Neural progenitor cell (in vitro differentiated cells): ENCODE measurements at regions not wholly inside any gene's neighbourhood (a gene's known extent, or its start where the extent isn't known, plus 50 kb on each side); places are given as distances from the start of the nearest gene placed in this dataset.

Source experiments
- DNase-seq: peaks from one replicate; pipeline ENCODE4 v3.0.0-alpha.2; 2016; ENCODE audit warnings: low spot score
- H2AFZ ChIP-seq: fragments of 200-600 bp; sonication (generic); replicated peaks from 2 replicates; pipeline ENCODE4 v1.6.1; 2016; ENCODE audit warnings: antibody characterized with exemption
- H3F3A ChIP-seq: fragments of 200-600 bp; sonication (generic); 2 replicates; pipeline ENCODE4 v1.6.1; 2016; ENCODE audit warnings: antibody characterized with exemption, low read depth
- H3K27ac ChIP-seq: fragments of 200-600 bp; sonication (generic); 2 replicates; pipeline ENCODE4 v1.5.1; 2016; ENCODE audit warnings: mild to moderate bottlenecking
- H3K27me3 ChIP-seq: fragments of 200-600 bp; sonication (generic); 2 replicates; pipeline ENCODE4 v1.6.1; 2016; ENCODE audit warnings: mild to moderate bottlenecking, moderate library complexity
- H3K36me3 ChIP-seq: fragments of 200-600 bp; sonication (generic); 2 replicates; pipeline ENCODE4 v1.5.1; 2016
- H3K4me1 ChIP-seq: fragments of 200-600 bp; sonication (generic); 2 replicates; pipeline ENCODE4 v1.6.1; 2016; ENCODE audit warnings: mixed run types
- H3K4me2 ChIP-seq: fragments of 200-600 bp; sonication (generic); 2 replicates; pipeline ENCODE4 v1.6.1; 2016
- H3K4me3 ChIP-seq: fragments of 200-600 bp; sonication (generic); 2 replicates; pipeline ENCODE4 v1.5.1; 2016
- H3K79me2 ChIP-seq: fragments of 200-600 bp; sonication (generic); 2 replicates; pipeline ENCODE4 v1.6.1; 2016; ENCODE audit warnings: low read depth
- H3K9ac ChIP-seq: fragments of 200-600 bp; sonication (generic); 2 replicates; pipeline ENCODE4 v1.6.1; 2016
- H3K9me3 ChIP-seq: fragments of 200-600 bp; sonication (generic); 2 replicates; pipeline ENCODE4 v1.5.1; 2016; ENCODE audit warnings: low read depth
- H4K20me1 ChIP-seq: fragments of 200-600 bp; sonication (generic); 2 replicates; pipeline ENCODE4 v1.6.1; 2016; ENCODE audit warnings: low read depth
- H3K27ac Mint-ChIP-seq: 3 replicates; pipeline ENCODE4 v1.8.0; 2021; ENCODE audit warnings: mixed read lengths
- H3K27me3 Mint-ChIP-seq: 2 replicates; pipeline ENCODE4 v1.8.0; 2022; ENCODE audit warnings: low read depth, mild to moderate bottlenecking, inconsistent platforms, moderate library complexity, mixed read lengths; ENCODE audit not compliant: insufficient read depth
- H3K36me3 Mint-ChIP-seq: 3 replicates; pipeline ENCODE4 v1.8.0; 2021; ENCODE audit warnings: mixed read lengths
- H3K4me1 Mint-ChIP-seq: 3 replicates; pipeline ENCODE4 v1.8.0; 2021; ENCODE audit warnings: mixed read lengths
- H3K4me3 Mint-ChIP-seq: 3 replicates; pipeline ENCODE4 v1.8.0; 2021; ENCODE audit warnings: mild to moderate bottlenecking, moderate library complexity, mixed read lengths
- H3K9me3 Mint-ChIP-seq: 3 replicates; pipeline ENCODE4 v1.8.0; 2020; ENCODE audit warnings: mixed read lengths
- EZH2 ChIP-seq: fragments of 200-600 bp; sonication (generic); IDR thresholded peaks from 2 replicates; pipeline ENCODE4 v1.6.1; 2017; ENCODE audit warnings: antibody characterized with exemption, mild to moderate bottlenecking, moderate library complexity
- EZH2phosphoT487 ChIP-seq: fragments of 200-600 bp; sonication (generic); IDR thresholded peaks from 2 replicates; pipeline ENCODE4 v1.6.1; 2017; ENCODE audit warnings: antibody characterized with exemption
- TF ChIP-seq, protein P1 (sequence below): fragments of 200-600 bp; sonication (generic); IDR thresholded peaks from 2 replicates; pipeline ENCODE4 v1.5.1; 2017; ENCODE audit warnings: antibody characterized with exemption, mild to moderate bottlenecking

- Mint-ChIP-seq H3K27ac (no peak overlapping the region), H3K9me3 (no peaks in the 10 kb centered on the region), H3K4me3 (no peak overlapping the region), H3K27me3 (peaks cover 4% of the 10 kb centered on the region), H3K36me3 (no peaks in the 10 kb centered on the region), H3K4me1 (no peaks in the 10 kb centered on the region)
- H3K9ac ChIP-seq, result no peak overlapping the region
- H3K4me3 ChIP-seq, result no peak overlapping the region
- H3K4me2 ChIP-seq, result no peak overlapping the region
- no peaks in the 10 kb centered on the region for H3K9me3 ChIP-seq
- TF ChIP-seq EZH2phosphoT487, result no peak
- no peak for TF ChIP-seq EZH2
- TF ChIP-seq, protein P1, sequence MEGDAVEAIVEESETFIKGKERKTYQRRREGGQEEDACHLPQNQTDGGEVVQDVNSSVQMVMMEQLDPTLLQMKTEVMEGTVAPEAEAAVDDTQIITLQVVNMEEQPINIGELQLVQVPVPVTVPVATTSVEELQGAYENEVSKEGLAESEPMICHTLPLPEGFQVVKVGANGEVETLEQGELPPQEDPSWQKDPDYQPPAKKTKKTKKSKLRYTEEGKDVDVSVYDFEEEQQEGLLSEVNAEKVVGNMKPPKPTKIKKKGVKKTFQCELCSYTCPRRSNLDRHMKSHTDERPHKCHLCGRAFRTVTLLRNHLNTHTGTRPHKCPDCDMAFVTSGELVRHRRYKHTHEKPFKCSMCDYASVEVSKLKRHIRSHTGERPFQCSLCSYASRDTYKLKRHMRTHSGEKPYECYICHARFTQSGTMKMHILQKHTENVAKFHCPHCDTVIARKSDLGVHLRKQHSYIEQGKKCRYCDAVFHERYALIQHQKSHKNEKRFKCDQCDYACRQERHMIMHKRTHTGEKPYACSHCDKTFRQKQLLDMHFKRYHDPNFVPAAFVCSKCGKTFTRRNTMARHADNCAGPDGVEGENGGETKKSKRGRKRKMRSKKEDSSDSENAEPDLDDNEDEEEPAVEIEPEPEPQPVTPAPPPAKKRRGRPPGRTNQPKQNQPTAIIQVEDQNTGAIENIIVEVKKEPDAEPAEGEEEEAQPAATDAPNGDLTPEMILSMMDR, result no peak
- no peak overlapping the region for H3K27ac ChIP-seq
- H3K27me3 ChIP-seq, result no peaks in the 10 kb centered on the region
- H3K79me2 ChIP-seq, result no peaks in the 10 kb centered on the region
- H3F3A ChIP-seq, result no peaks in the 10 kb centered on the region
- H3K4me1 ChIP-seq, result no peaks in the 10 kb centered on the region
- H4K20me1 ChIP-seq, result no peaks in the 10 kb centered on the region
- DNase-seq, result no peak
- H3K36me3 ChIP-seq, result no peaks in the 10 kb centered on the region
- H2AFZ ChIP-seq, result peak overlapping the region; percentile 67
These were observed 604.6 kb downstream of the TFAP2A start for GRCh38 chr6:9810286-9810685.

GRCh38 chr6:9806195-9806594 is 608.7 kb downstream of the TFAP2A start:
- no peaks in the 10 kb centered on the region for H3K36me3 ChIP-seq
- DNase-seq, result no peak
- no peak overlapping the region for H3K27ac ChIP-seq
- Mint-ChIP-seq H3K27me3 (peaks cover 4% of the 10 kb centered on the region), H3K27ac (no peak overlapping the region), H3K4me3 (no peak overlapping the region), H3K9me3 (no peaks in the 10 kb centered on the region), H3K36me3 (no peaks in the 10 kb centered on the region), H3K4me1 (no peaks in the 10 kb centered on the region)
- no peaks in the 10 kb centered on the region for H3K79me2 ChIP-seq
- H3K4me2 ChIP-seq, result no peak overlapping the region
- no peak overlapping the region for H2AFZ ChIP-seq
- H3K27me3 ChIP-seq, result no peaks in the 10 kb centered on the region
- H4K20me1 ChIP-seq, result no peaks in the 10 kb centered on the region
- H3F3A ChIP-seq, result no peaks in the 10 kb centered on the region
- no peaks in the 10 kb centered on the region for H3K9me3 ChIP-seq
- H3K9ac ChIP-seq, result no peak overlapping the region
- TF ChIP-seq EZH2phosphoT487 (no peak), EZH2 (no peak)
- TF ChIP-seq, protein P1, result no peak
- no peaks in the 10 kb centered on the region for H3K4me1 ChIP-seq
- H3K4me3 ChIP-seq, result no peak overlapping the region

DNA sequence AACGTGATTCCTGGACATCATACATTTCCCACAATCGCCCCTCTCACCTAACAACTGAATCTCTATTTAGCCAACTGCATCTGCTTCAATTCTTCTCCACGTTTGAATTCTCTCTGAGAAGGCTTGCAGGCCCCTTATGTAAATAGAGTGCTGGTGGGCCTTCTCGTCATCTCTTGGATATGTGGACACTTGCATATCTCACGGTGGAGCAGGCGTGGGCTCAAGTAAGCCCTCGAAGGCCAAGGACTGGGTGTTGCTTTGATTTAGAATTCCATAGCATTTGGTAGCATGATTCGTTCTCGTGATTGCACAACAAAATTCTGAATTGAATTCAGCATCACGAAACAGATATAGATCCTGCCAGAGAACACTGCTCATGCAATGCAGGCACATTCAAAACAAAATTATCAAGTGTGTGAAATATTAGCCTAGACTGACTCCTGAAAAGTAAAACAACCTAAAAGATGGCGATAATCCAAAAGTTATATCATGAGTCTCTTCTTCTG is 613.6 kb downstream of the TFAP2A start:
- no peak overlapping the region for H3K4me2 ChIP-seq

More for the DNA sequence above, 613.6 kb downstream of the TFAP2A start:
- Mint-ChIP-seq H3K4me3 (no peak overlapping the region), H3K4me1 (no peaks in the 10 kb centered on the region), H3K9me3 (no peaks in the 10 kb centered on the region), H3K27me3 (no peaks in the 10 kb centered on the region), H3K36me3 (no peaks in the 10 kb centered on the region), H3K27ac (no peak overlapping the region)
- no peak overlapping the region for H3K4me3 ChIP-seq
- no peaks in the 10 kb centered on the region for H3K4me1 ChIP-seq
- H3K9ac ChIP-seq, result no peak overlapping the region
- H3K27ac ChIP-seq, result no peak overlapping the region
- no peak for DNase-seq
- no peaks in the 10 kb centered on the region for H4K20me1 ChIP-seq
- no peak overlapping the region for H2AFZ ChIP-seq
- no peak for TF ChIP-seq EZH2phosphoT487
- TF ChIP-seq EZH2, result no peak
- TF ChIP-seq, protein P1, result no peak
- no peaks in the 10 kb centered on the region for H3K9me3 ChIP-seq
- no peaks in the 10 kb centered on the region for H3K79me2 ChIP-seq
- H3F3A ChIP-seq, result no peaks in the 10 kb centered on the region
- H3K36me3 ChIP-seq, result no peaks in the 10 kb centered on the region
- H3K27me3 ChIP-seq, result no peaks in the 10 kb centered on the region
